M059J (cell line): ENCODE measurements at regions not wholly inside any gene's neighbourhood (a gene's known extent, or its start where the extent isn't known, plus 50 kb on each side); places are given as distances from the start of the nearest gene placed in this dataset.
"Not testable (repeated sequence)": the region's sequence is repeated elsewhere in the genome, so short reads cannot be mapped to it uniquely, and the experiment has no call there.

Experiments
- DNase-seq: peaks from one replicate; pipeline ENCODE4 v3.0.0-alpha.2; 2012; ENCODE audit warnings: low read depth

GRCh38 chr5:21051945-21052344 lies 1063.9 kb upstream of the CDH18 start:
- DNase-seq, result no peak

GRCh38 chr5:21049901-21050300 lies 1061.9 kb upstream of the CDH18 start:
- no peak for DNase-seq

GRCh38 chr5:21030981-21031380 lies 1043.0 kb upstream of the CDH18 start:
- DNase-seq, result no peak

GRCh38 chr5:21024966-21025365 lies 1037.0 kb upstream of the CDH18 start:
- no peak for DNase-seq

- DNase-seq, result no peak
Measured at GRCh38 chr5:21013237-21013636, 1025.2 kb upstream of the CDH18 start.

- no peak for DNase-seq
Measured at GRCh38 chr5:21007781-21008180, 1019.8 kb upstream of the CDH18 start.

GRCh38 chr5:20988933-20989332 lies 1000.9 kb upstream of the CDH18 start:
- not testable (repeated sequence) for DNase-seq

GRCh38 chr5:20985754-20986153 lies 997.8 kb upstream of the CDH18 start:
- no peak for DNase-seq

GRCh38 chr5:20974426-20974825 lies 986.4 kb upstream of the CDH18 start:
- DNase-seq, result peak; percentile 63

GRCh38 chr5:20972419-20972925 lies 984.5 kb upstream of the CDH18 start:
- peak; percentile 75 for DNase-seq

- DNase-seq, result no peak
Measured at GRCh38 chr5:20959347-20959746, 971.3 kb upstream of the CDH18 start.

GRCh38 chr5:20958641-20959040 lies 970.6 kb upstream of the CDH18 start:
- DNase-seq, result no peak

- no peak for DNase-seq
Measured at GRCh38 chr5:20956134-20956533, 968.1 kb upstream of the CDH18 start.

GRCh38 chr5:20949636-20950035 lies 961.6 kb upstream of the CDH18 start:
- DNase-seq, result no peak

GRCh38 chr5:20943183-20943971 lies 955.4 kb upstream of the CDH18 start:
- not testable (repeated sequence) for DNase-seq

GRCh38 chr5:20942603-20943002 lies 954.6 kb upstream of the CDH18 start:
- DNase-seq, result not testable (repeated sequence)

GRCh38 chr5:20940786-20941185 lies 952.8 kb upstream of the CDH18 start:
- not testable (repeated sequence) for DNase-seq

- not testable (repeated sequence) for DNase-seq
Measured at GRCh38 chr5:20890936-20891335, 902.9 kb upstream of the CDH18 start.

GRCh38 chr5:20875726-20876125 lies 887.7 kb upstream of the CDH18 start:
- not testable (repeated sequence) for DNase-seq

GRCh38 chr5:20865892-20866291 lies 877.9 kb upstream of the CDH18 start:
- DNase-seq, result not testable (repeated sequence)

GRCh38 chr5:20833081-20833627 lies 845.2 kb upstream of the CDH18 start:
- DNase-seq, result no peak

- DNase-seq, result no peak
Measured at GRCh38 chr5:20832204-20833080, 844.4 kb upstream of the CDH18 start.
